CD14-positive monocyte (primary cell): ENCODE measurements at regions not wholly inside any gene's neighbourhood (a gene's known extent, or its start where the extent isn't known, plus 50 kb on each side); places are given as distances from the start of the nearest gene placed in this dataset.

Experiments used
- DNase-seq, 3 donors: peaks; one replicate each; pipeline ENCODE4 v3.0.0-alpha.2; 2011 to 2022
- H2AFZ ChIP-seq: 2 replicates; pipeline ENCODE4 v1.6.0; 2012; ENCODE audit warnings: mild to moderate bottlenecking, low read depth, low read length, inconsistent platforms; ENCODE audit not compliant: insufficient read depth, poor library complexity, severe bottlenecking
- H3K27ac ChIP-seq, 2 donors: 1 replicate in 1 of 2; 2 replicates in 1 of 2; pipeline ENCODE4 v1.5.1; 2012 to 2013; ENCODE audit warnings: low read length in 2 of 2, control low read depth in 1 of 2, inconsistent platforms in 1 of 2, low read depth in 1 of 2, mild to moderate bottlenecking in 1 of 2
- H3K27me3 ChIP-seq, 2 donors: one replicate each; pipeline versions ENCODE4 v1.6.0 to v1.6.1; 2011 to 2013; ENCODE audit warnings: low read length in 2 of 2; ENCODE audit not compliant: control insufficient read depth in 2 of 2, insufficient read depth in 2 of 2
- H3K36me3 ChIP-seq, 2 donors: replicated peaks in 1 of 2; 1 replicate in 1 of 2; 2 replicates in 1 of 2; pipeline versions ENCODE4 v1.5.1 to v1.6.1; 2012 to 2013; ENCODE audit warnings: low read length in 2 of 2, control low read depth in 1 of 2, inconsistent platforms in 1 of 2, mild to moderate bottlenecking in 1 of 2; ENCODE audit not compliant: insufficient read depth in 2 of 2, control insufficient read depth in 1 of 2
- H3K4me1 ChIP-seq, 2 donors: 1 replicate in 1 of 2; 2 replicates in 1 of 2; pipeline versions ENCODE4 v1.5.1 to v1.6.1; 2012 to 2013; ENCODE audit warnings: low read length in 2 of 2, control low read depth in 1 of 2, inconsistent platforms in 1 of 2, mild to moderate bottlenecking in 1 of 2, moderate library complexity in 1 of 2; ENCODE audit not compliant: insufficient read depth in 2 of 2, control insufficient read depth in 1 of 2
- H3K4me2 ChIP-seq: replicated peaks from 2 replicates; pipeline ENCODE3; 2012; ENCODE audit warnings: low read length, moderate library complexity, mild to moderate bottlenecking; ENCODE audit not compliant: poor library complexity, severe bottlenecking; ENCODE audit errors: extremely low read depth
- H3K4me3 ChIP-seq, 3 experiments: fragments of 200-600 bp in 1 of 3; sonication (generic) in 1 of 3; replicated peaks in 1 of 3; 1 replicate in 2 of 3; 2 replicates in 1 of 3; pipeline ENCODE4 v1.5.1; 2011 to 2013; ENCODE audit warnings: low read length in 3 of 3, mild to moderate bottlenecking in 3 of 3, control low read depth in 2 of 3, low read depth in 2 of 3, inconsistent platforms in 1 of 3, moderate library complexity in 1 of 3
- H3K79me2 ChIP-seq: 2 replicates; pipeline ENCODE4 v1.6.0; 2012; ENCODE audit warnings: mild to moderate bottlenecking, control low read depth, inconsistent platforms, low read length, moderate library complexity; ENCODE audit not compliant: insufficient read depth
- H3K9ac ChIP-seq: 2 replicates; pipeline ENCODE4 v1.6.0; 2017; ENCODE audit warnings: low read length, mild to moderate bottlenecking; ENCODE audit not compliant: insufficient read depth, poor library complexity, severe bottlenecking
- H3K9me3 ChIP-seq, 2 donors: replicated peaks in 1 of 2; 1 replicate in 1 of 2; 2 replicates in 1 of 2; pipeline versions ENCODE4 v1.5.1 to v1.6.1; 2012 to 2013; ENCODE audit warnings: low read length in 2 of 2, control low read depth in 1 of 2; ENCODE audit not compliant: control insufficient read depth in 1 of 2, insufficient read depth in 1 of 2
- H4K20me1 ChIP-seq: 2 replicates; pipeline ENCODE4 v1.6.0; 2012; ENCODE audit warnings: mild to moderate bottlenecking, low read length, control low read depth, moderate library complexity; ENCODE audit not compliant: insufficient read depth
- H3K27ac Mint-ChIP-seq, 7 donors: one replicate each; pipeline ENCODE4 v1.8.0; 2020; ENCODE audit warnings: mild to moderate bottlenecking in 7 of 7, mixed read lengths in 7 of 7, moderate library complexity in 6 of 7, inconsistent platforms in 2 of 7
- H3K27me3 Mint-ChIP-seq, 3 donors: one replicate each; pipeline ENCODE4 v1.8.0; 2021 to 2022; ENCODE audit warnings: low read depth in 3 of 3, mild to moderate bottlenecking in 3 of 3, mixed read lengths in 3 of 3, moderate library complexity in 3 of 3, inconsistent platforms in 1 of 3
- H3K36me3 Mint-ChIP-seq, 2 donors: one replicate each; pipeline ENCODE4 v1.8.0; 2020; ENCODE audit warnings: mixed read lengths in 2 of 2, inconsistent platforms in 1 of 2, mild to moderate bottlenecking in 1 of 2
- H3K4me1 Mint-ChIP-seq: one replicate; pipeline ENCODE4 v1.8.0; 2020; ENCODE audit warnings: mild to moderate bottlenecking, mixed read lengths
- H3K4me3 Mint-ChIP-seq, 2 donors: one replicate each; pipeline ENCODE4 v1.8.0; 2020; ENCODE audit warnings: mild to moderate bottlenecking in 2 of 2, mixed read lengths in 2 of 2, moderate library complexity in 1 of 2
- H3K9me3 Mint-ChIP-seq, 7 donors: one replicate each; pipeline ENCODE4 v1.8.0; 2020 to 2022; ENCODE audit warnings: mixed read lengths in 7 of 7, mild to moderate bottlenecking in 6 of 7, moderate library complexity in 6 of 7, inconsistent platforms in 2 of 7
- WGBS: methylation state at CpG from one replicate; pipeline ENCODE4 v1.1.5; 2013; ENCODE audit warnings: missing lambda C conversion rate; ENCODE audit not compliant: insufficient coverage; 5-methylcytosine and 5-hydroxymethylcytosine counted together
- intact Hi-C, 2 donors: fragments of 100-400 bp; cut with micrococcal nuclease; formaldehyde crosslinking; loops; one replicate each; pipeline versions ENCODE4 v1.15.0 to v1.15.1; 2023
- TF ChIP-seq, protein P1 (sequence below): fragments of 200-600 bp; IDR thresholded peaks from one replicate; pipeline ENCODE4 v1.8.0; 2022; ENCODE audit warnings: antibody characterized with exemption, mild to moderate bottlenecking

DNA sequence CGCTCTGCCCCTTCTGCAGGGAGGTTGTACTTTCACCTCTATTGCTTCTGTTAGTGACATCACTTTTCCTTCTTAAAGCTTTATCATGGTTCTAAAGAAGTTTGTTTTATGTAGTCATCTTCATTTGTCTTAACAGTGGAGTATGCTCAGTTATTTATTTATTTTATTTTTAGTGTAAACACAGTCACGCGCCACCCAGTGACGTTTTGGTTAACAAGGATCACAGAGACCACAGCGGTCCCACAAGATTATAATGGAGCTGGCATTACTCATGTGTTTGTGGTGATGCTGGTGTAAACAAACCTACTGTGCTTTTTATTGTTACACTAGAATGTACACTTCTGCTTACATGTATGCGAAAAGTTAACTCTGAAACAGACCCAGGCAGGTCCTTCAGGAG lies 89.9 kb downstream of the SOX11 start:
- H3K4me3 ChIP-seq = no peak overlapping the region
- Mint-ChIP-seq H3K4me1 (no peaks in the 10 kb centered on the region), H3K27ac (no peak overlapping the region), H3K4me3 (no peak overlapping the region), H3K27me3 (peaks cover 0 to 4% (median 0%) of the 10 kb centered on the region in 3 donors), H3K9me3 (peaks cover 2 to 13% (median 6%) of the 10 kb centered on the region in 7 donors), H3K36me3 (no peaks in the 10 kb centered on the region)
- H3K9me3 ChIP-seq = peaks cover 9 to 11% of the 10 kb centered on the region in 2 donors
- H3K4me1 ChIP-seq = no peaks in the 10 kb centered on the region
- TF ChIP-seq, protein P1, sequence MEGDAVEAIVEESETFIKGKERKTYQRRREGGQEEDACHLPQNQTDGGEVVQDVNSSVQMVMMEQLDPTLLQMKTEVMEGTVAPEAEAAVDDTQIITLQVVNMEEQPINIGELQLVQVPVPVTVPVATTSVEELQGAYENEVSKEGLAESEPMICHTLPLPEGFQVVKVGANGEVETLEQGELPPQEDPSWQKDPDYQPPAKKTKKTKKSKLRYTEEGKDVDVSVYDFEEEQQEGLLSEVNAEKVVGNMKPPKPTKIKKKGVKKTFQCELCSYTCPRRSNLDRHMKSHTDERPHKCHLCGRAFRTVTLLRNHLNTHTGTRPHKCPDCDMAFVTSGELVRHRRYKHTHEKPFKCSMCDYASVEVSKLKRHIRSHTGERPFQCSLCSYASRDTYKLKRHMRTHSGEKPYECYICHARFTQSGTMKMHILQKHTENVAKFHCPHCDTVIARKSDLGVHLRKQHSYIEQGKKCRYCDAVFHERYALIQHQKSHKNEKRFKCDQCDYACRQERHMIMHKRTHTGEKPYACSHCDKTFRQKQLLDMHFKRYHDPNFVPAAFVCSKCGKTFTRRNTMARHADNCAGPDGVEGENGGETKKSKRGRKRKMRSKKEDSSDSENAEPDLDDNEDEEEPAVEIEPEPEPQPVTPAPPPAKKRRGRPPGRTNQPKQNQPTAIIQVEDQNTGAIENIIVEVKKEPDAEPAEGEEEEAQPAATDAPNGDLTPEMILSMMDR = no peak
- H4K20me1 ChIP-seq = no peaks in the 10 kb centered on the region
- no peak overlapping the region for H2AFZ ChIP-seq
- no peaks in the 10 kb centered on the region for H3K79me2 ChIP-seq
- DNase-seq = no peak
- intact Hi-C loops = no loop called here
- H3K4me2 ChIP-seq = no peak overlapping the region
- no peaks in the 10 kb centered on the region for H3K27me3 ChIP-seq
- no peaks in the 10 kb centered on the region for H3K36me3 ChIP-seq
- H3K27ac ChIP-seq = no peak overlapping the region
- 100% methylated on average over 1 of the region's 6 CpGs for WGBS
- H3K9ac ChIP-seq = no peak overlapping the region

DNA sequence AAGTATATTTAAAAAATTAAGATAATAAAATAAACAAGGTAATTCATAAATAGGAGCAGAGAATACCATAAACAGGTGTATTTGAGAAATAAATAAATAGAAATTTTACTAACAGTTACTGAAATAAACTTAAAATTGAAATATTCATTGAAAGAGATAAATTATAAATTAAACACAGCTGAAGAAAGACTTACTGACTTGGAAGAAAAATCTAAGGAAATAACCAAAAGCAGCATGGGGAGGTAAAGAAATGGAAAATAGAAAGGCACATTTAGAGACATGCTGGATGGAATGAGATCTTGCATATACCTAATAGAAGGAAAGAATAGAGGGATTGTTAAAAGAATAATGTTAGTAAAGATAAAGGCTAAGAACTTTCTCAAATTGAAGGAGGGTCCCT lies 96.3 kb downstream of the SOX11 start:
- H3K4me1 Mint-ChIP-seq = no peaks in the 10 kb centered on the region
- intact Hi-C loops = no loop called here
- H3K27ac Mint-ChIP-seq = no peak overlapping the region
- peaks cover 0 to 2% (median 0%) of the 10 kb centered on the region in 3 donors for H3K27me3 Mint-ChIP-seq
- Histone ChIP-seq H3K27me3 (no peaks in the 10 kb centered on the region), H3K27ac (no peak overlapping the region), H3K4me1 (no peaks in the 10 kb centered on the region), H3K9ac (no peak overlapping the region), H3K9me3 (peaks cover 21 to 22% of the 10 kb centered on the region in 2 donors), H3K36me3 (no peaks in the 10 kb centered on the region), H3K4me3 (no peak overlapping the region), H4K20me1 (no peaks in the 10 kb centered on the region), H3K4me2 (no peak overlapping the region), H3K79me2 (no peaks in the 10 kb centered on the region), H2AFZ (no peak overlapping the region)
- no peaks in the 10 kb centered on the region for H3K36me3 Mint-ChIP-seq
- H3K9me3 Mint-ChIP-seq = peaks cover 6 to 16% (median 12%) of the 10 kb centered on the region in 7 donors
- H3K4me3 Mint-ChIP-seq = no peak overlapping the region
- no peak for DNase-seq
- TF ChIP-seq, protein P1 = no peak
